ENCODE measurements at regions not wholly inside any gene's neighbourhood (a gene's known extent, or its start where the extent isn't known, plus 50 kb on each side); places are given as distances from the start of the nearest gene placed in this dataset.

GRCh38 chr3:96267577-96267976 is 546.8 kb upstream of the EPHA6 start:
- in situ Hi-C loops (cut with MboI; ENCODE audit: low pct_unique_long_range_greater_than_20kb, low sequenced_read_pairs, unreplicated experiment), result no loop called here

GRCh38 chr3:96294143-96294542 is 520.3 kb upstream of the EPHA6 start:
- in situ Hi-C loops (cut with MboI; ENCODE audit: low pct_unique_long_range_greater_than_20kb, low sequenced_read_pairs, unreplicated experiment), result no loop called here
- DNase-seq (ENCODE audit: low spot score), result no peak
- TF ChIP-seq CTCF (IDR thresholded peaks at IDR 0.05; ENCODE audit: extremely low read depth, insufficient read depth, missing control alignments), result no peak

More at GRCh38 chr3:96267577-96267976, 546.8 kb upstream of the EPHA6 start:
- no peak for TF ChIP-seq CTCF (IDR thresholded peaks at IDR 0.05; ENCODE audit: extremely low read depth, insufficient read depth, missing control alignments)
- no peak for DNase-seq (ENCODE audit: low spot score)

- no peak for TF ChIP-seq CTCF (IDR thresholded peaks at IDR 0.05; ENCODE audit: extremely low read depth, insufficient read depth, missing control alignments)
- DNase-seq (ENCODE audit: low spot score), result no peak
- in situ Hi-C loops (cut with MboI; ENCODE audit: low pct_unique_long_range_greater_than_20kb, low sequenced_read_pairs, unreplicated experiment), result no loop called here
These were observed 513.7 kb upstream of the EPHA6 start for GRCh38 chr3:96300743-96301142.

GRCh38 chr3:96319166-96319565 is 495.2 kb upstream of the EPHA6 start:
- in situ Hi-C loops (cut with MboI; ENCODE audit: low pct_unique_long_range_greater_than_20kb, low sequenced_read_pairs, unreplicated experiment), result no loop called here
- DNase-seq (ENCODE audit: low spot score), result no peak
- no peak for TF ChIP-seq CTCF (IDR thresholded peaks at IDR 0.05; ENCODE audit: extremely low read depth, insufficient read depth, missing control alignments)

GRCh38 chr3:96324087-96324486 is 490.3 kb upstream of the EPHA6 start:
- TF ChIP-seq CTCF (IDR thresholded peaks at IDR 0.05; ENCODE audit: extremely low read depth, insufficient read depth, missing control alignments), result no peak
- DNase-seq (ENCODE audit: low spot score), result no peak
- in situ Hi-C loops (cut with MboI; ENCODE audit: low pct_unique_long_range_greater_than_20kb, low sequenced_read_pairs, unreplicated experiment), result no loop called here

- TF ChIP-seq CTCF (IDR thresholded peaks at IDR 0.05; ENCODE audit: extremely low read depth, insufficient read depth, missing control alignments), result no peak
- in situ Hi-C loops (cut with MboI; ENCODE audit: low pct_unique_long_range_greater_than_20kb, low sequenced_read_pairs, unreplicated experiment), result no loop called here
- DNase-seq (ENCODE audit: low spot score), result no peak
These were observed 483.6 kb upstream of the EPHA6 start for GRCh38 chr3:96330795-96331194.

- DNase-seq (ENCODE audit: low spot score), result no peak
- peak; percentile 17 for TF ChIP-seq CTCF (IDR thresholded peaks at IDR 0.05; ENCODE audit: extremely low read depth, insufficient read depth, missing control alignments)
- in situ Hi-C loops (cut with MboI; ENCODE audit: low pct_unique_long_range_greater_than_20kb, low sequenced_read_pairs, unreplicated experiment), result no loop called here
These were observed 483.1 kb upstream of the EPHA6 start for GRCh38 chr3:96331341-96331740.
